PFSK-1 (cell line): ENCODE measurements at regions not wholly inside any gene's neighbourhood (a gene's known extent, or its start where the extent isn't known, plus 50 kb on each side); places are given as distances from the start of the nearest gene placed in this dataset.
A peak's percentile ranks its signal among the peaks of the same experiment; 100 is the strongest.

Experiments
- FOXP2 ChIP-seq: optimal IDR thresholded peaks from 2 replicates; pipeline ENCODE3; 2011; ENCODE audit warnings: borderline replicate concordance, control low read depth, inconsistent platforms; ENCODE audit not compliant: insufficient read depth; ENCODE audit errors: extremely low read length, extremely low read depth
- POLR2AphosphoS5 ChIP-seq: IDR thresholded peaks from 2 replicates; pipeline ENCODE4 v1.6.1; 2012; ENCODE audit warnings: low read depth, mild to moderate bottlenecking, control low read depth, low read length, moderate library complexity
- SIN3A ChIP-seq: IDR thresholded peaks from 2 replicates; pipeline ENCODE4 v1.6.1; 2012; ENCODE audit warnings: mild to moderate bottlenecking, low read length, moderate library complexity, borderline replicate concordance; ENCODE audit not compliant: insufficient read depth
- TAF1 ChIP-seq: IDR thresholded peaks from 2 replicates; pipeline ENCODE4 v1.6.1; 2012; ENCODE audit warnings: low read length, control low read depth, borderline replicate concordance; ENCODE audit not compliant: insufficient read depth
- TF ChIP-seq, protein P1 (sequence below), 2 experiments: IDR thresholded peaks; 2 replicates each; pipeline versions ENCODE4 v1.6.1 to v1.8.0; 2011 to 2012; ENCODE audit warnings: low read depth in 2 of 2, low read length in 2 of 2, control low read depth in 1 of 2, inconsistent platforms in 1 of 2, mild to moderate bottlenecking in 1 of 2, moderate library complexity in 1 of 2; ENCODE audit not compliant: insufficient read depth in 1 of 2

DNA sequence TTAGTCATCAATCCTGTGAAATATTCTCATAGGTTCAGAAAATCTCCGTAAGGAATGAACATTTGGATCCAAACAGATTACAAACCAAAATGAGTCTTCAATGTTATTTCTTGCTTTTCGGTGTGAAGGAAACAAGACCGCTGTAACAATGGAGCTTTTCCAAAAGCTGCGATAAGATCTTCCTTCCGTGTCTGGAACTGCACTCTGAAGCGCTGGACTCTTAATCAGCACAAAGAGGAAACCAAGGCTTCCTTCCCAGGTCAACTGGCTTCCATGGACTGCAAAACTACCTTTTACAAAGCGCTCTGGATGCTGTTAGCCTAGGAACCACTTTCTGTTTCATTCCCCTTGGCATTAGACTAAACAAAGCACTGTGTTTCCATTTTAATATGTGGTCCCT, 137.9 kb upstream of the BASP1 start:
- TF ChIP-seq TAF1 (no peak), POLR2AphosphoS5 (no peak), SIN3A (no peak), FOXP2 (no peak)
- TF ChIP-seq, protein P1, sequence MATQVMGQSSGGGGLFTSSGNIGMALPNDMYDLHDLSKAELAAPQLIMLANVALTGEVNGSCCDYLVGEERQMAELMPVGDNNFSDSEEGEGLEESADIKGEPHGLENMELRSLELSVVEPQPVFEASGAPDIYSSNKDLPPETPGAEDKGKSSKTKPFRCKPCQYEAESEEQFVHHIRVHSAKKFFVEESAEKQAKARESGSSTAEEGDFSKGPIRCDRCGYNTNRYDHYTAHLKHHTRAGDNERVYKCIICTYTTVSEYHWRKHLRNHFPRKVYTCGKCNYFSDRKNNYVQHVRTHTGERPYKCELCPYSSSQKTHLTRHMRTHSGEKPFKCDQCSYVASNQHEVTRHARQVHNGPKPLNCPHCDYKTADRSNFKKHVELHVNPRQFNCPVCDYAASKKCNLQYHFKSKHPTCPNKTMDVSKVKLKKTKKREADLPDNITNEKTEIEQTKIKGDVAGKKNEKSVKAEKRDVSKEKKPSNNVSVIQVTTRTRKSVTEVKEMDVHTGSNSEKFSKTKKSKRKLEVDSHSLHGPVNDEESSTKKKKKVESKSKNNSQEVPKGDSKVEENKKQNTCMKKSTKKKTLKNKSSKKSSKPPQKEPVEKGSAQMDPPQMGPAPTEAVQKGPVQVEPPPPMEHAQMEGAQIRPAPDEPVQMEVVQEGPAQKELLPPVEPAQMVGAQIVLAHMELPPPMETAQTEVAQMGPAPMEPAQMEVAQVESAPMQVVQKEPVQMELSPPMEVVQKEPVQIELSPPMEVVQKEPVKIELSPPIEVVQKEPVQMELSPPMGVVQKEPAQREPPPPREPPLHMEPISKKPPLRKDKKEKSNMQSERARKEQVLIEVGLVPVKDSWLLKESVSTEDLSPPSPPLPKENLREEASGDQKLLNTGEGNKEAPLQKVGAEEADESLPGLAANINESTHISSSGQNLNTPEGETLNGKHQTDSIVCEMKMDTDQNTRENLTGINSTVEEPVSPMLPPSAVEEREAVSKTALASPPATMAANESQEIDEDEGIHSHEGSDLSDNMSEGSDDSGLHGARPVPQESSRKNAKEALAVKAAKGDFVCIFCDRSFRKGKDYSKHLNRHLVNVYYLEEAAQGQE (IDR thresholded peaks at IDR 0.05; ENCODE audit: insufficient read depth in 1 of 2, low read depth in 2 of 2, low read length in 2 of 2): peak in 1 of 2 experiments; percentile 46; a peak in 1 of 4 replicates
